ENCODE measurements at regions not wholly inside any gene's neighbourhood (a gene's known extent, or its start where the extent isn't known, plus 50 kb on each side); places are given as distances from the start of the nearest gene placed in this dataset.

DNA sequence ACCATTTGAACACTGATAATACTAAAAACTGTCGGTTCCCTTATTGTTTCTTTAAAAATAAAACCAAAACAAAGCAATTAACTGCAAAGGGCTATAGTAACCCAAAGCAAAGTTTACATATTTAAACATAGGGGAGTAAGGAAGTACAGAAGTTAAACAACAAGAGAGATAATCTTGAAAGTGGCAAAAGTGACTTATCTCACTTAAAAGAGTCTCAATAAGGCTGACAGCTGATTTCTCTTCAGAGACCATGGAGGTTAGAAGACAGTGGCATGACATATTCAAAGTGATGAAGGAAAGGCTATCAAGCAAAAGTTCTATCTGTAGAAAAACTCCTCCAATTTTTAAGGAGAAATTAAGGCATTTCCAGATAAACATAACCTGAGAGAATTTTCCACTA, 233.5 kb upstream of the HDAC9 start:
- DNase-seq: no peak

DNA sequence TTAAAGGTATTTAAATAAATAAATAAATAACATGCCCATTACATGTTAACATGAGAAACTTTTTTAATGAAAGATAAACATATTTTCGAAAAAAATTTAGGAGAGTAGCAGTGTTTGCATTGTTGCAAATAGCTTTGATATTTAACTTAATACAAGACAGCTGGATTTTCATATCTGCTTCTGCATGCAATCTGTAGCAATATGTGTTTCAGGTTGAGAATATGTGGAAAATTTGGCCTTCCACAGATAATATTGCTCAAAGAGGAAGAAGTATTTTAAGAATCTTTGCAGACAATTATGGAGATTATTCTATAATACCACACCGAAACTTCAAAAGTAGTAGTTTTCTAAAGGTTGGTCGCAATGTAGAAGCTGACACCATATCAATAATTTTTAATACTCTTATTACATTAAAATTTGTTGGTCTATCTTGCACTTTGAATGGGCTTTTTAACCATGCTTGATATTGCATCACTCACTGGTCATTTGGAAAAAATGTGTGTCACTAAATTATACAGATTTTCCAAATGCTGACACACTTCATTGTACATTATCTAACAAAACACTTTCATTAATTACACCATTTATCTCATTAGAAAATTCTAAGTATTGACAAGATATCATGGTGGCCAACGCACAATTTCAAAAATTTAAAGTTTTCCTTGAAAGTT, 229.8 kb upstream of the HDAC9 start:
- DNase-seq: no peak

GRCh38 chr7:18268571-18268970, 227.0 kb upstream of the HDAC9 start:
- DNase-seq: no peak

- no peak for DNase-seq
Measured at GRCh38 chr7:18276380-18276779, 219.2 kb upstream of the HDAC9 start.

DNA sequence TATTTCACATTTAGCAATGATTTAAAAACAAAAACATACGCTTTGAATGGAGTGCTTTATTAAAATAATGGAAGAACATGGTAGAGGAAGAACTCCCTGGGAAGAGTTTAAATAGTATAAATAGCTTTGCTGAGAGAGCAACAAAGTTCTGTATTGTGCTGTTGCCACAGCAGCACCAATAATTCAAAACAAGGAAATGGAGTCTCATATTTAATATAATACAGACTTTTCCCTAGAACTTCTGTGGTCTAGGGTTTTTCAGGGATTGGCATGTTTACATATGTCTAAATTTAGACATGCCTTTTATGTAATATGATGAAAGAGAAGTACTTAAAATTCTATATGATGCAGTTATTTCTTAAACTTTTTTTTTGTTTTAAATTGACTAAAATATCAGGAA, 217.2 kb upstream of the HDAC9 start:
- DNase-seq: no peak

GRCh38 chr7:18283045-18283444, 212.5 kb upstream of the HDAC9 start:
- DNase-seq: no peak

- no peak for DNase-seq
Measured at GRCh38 chr7:18287482-18287881, 208.1 kb upstream of the HDAC9 start.

DNA sequence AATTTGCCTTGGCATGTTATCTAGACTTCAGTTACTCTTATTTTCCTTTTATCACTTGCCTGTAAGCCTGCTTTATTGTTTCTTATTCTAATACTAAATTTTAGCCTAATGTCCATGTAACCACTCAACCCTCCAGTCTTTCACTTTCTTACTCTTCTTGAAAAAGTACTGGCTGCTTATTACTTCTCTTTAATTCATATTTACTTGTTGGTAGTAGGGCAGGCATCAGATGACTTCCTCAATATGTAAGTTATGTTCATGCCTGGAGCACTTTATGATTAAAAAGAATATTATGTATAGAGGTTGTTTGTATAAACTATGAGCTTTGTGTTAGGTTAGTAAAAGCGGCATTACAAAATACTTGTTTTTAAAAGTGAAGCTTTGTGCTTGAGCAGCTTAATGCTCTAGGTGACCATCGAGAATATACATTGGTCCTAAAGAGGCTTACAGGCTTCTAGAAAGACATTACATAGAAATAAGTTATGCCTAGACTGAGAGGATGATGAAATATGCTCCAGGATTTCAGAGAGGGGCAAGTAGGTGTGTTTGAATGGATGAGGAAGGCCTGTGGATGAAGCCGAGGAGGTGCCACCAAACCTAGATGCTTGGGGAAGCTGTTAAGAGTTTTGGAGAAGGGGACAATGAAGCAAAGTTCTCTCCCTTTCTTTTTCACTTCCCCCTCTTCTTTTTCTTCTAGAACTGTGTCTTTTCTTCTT, 207.1 kb upstream of the HDAC9 start:
- DNase-seq: no peak

DNA sequence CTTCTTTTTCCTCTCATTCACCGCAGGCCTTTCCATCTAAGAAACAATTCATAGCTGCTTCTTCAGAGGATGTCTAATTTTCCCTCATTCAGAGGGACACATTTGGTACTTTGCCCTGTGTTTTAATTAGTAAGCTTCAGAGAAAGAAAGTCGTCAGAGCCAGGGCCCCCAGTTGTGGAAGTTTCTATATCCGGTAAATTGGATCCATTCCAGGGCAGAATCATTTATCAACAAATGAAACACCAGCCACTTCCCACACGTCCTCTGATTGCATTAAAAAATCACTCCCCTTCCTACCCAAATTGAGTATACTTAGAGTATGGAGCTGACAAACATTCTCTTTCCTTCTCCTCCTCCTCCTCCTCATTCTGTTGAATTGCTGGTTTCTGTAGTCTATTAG, 205.8 kb upstream of the HDAC9 start:
- DNase-seq: no peak

DNA sequence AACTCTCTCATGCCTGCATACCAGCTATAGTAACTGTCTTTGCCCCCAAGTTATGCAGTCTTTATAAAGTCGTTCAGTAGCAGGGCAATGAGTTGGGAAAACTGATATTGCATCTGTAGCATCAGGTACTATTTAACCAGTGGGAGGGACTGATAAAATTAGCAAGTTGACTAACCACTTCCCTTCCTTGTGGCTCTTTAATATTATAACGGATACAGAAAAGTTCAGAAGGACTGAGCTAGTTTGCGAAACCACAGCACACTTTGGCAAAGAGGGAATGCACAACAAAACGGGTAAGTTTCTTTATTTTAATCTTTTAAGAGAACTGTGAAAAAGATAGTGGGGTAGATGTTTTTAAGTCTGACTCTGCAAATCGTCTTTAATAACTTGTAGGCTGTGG, 205.3 kb upstream of the HDAC9 start:
- DNase-seq: no peak

DNA sequence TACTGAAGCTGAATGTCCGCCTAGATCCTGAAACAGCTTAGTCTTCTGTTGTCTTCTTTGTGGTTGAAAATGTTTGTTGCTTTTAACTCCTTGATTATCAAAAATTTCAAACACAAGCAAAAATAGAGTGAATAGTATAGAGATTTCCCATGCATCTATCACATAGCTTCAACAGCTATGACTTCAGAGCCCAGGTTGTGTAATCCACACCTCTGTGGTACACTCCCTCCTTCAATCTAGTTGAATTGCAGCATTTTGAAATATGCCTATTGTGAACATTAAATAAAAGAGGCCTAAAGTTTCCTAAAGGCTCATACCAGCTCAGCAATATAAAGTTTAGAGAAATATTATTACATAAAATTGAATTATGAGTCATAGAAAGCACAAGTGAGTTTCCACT, 204.7 kb upstream of the HDAC9 start:
- DNase-seq: no peak

DNA sequence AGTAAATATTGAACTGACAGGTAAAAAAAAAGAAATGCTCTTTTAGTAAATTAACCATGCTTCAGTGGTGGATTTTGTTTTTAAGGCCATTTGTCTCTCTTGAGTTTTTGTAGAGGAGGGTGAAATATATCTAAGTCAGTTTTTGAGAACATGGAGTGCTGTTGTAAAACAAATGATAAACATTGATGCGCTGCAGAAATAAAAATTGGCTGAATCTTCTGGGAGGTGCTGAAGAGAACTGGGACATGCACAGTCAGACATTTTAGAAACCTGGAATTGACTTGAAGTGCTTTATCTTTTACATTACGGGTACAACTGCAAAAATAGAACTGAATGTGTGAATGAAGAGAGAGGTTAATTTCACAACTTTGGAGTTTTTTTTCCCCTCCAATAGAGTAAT, 203.0 kb upstream of the HDAC9 start:
- DNase-seq: no peak

- no peak for DNase-seq
Measured at GRCh38 chr7:18293759-18294158, 201.8 kb upstream of the HDAC9 start.

- no peak for DNase-seq
Measured at GRCh38 chr7:18294411-18294810, 201.1 kb upstream of the HDAC9 start.

- DNase-seq: no peak
Measured at GRCh38 chr7:18295781-18296423, 199.6 kb upstream of the HDAC9 start.

DNA sequence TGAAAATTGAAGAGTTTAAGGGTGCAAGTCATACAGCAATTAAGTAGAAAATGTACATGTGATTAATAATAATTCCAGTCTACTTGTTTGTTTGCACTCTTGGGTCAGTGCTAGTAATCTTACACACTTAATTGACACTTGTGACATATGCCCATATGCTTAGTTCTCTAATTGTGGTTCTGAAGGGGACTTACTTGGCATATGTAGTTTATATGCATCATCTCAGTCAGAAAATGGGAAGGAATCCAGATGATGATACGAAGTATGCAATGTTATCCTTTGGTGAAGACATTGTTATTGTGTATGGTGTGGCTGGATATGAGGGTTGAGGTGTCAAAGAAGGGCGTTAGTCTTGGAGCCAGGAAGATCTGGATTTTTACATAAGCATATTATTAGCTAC, 193.5 kb upstream of the HDAC9 start:
- DNase-seq: no peak

- no peak for DNase-seq
Measured at GRCh38 chr7:18305866-18306265, 189.7 kb upstream of the HDAC9 start.

GRCh38 chr7:18306696-18307095, 188.9 kb upstream of the HDAC9 start:
- DNase-seq: no peak

DNA sequence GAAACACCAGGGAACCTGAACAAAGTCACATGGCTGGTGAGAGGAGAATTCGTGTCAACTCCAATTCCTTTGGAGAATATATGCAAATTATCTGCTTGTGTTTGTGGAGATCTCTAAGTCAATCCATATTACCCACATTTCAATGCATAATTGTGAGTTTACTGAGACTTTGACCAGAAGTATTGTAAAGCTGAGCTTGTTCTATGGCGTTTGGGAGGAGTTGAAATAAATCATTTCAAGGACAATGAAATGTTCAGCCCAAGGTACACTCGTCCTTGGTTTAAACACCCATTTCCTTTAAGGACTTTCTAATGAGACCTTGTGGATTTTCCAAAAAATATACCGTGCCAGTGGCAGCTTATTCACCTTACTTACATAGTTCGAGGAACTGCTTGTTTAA, 186.6 kb upstream of the HDAC9 start:
- no peak for DNase-seq

DNA sequence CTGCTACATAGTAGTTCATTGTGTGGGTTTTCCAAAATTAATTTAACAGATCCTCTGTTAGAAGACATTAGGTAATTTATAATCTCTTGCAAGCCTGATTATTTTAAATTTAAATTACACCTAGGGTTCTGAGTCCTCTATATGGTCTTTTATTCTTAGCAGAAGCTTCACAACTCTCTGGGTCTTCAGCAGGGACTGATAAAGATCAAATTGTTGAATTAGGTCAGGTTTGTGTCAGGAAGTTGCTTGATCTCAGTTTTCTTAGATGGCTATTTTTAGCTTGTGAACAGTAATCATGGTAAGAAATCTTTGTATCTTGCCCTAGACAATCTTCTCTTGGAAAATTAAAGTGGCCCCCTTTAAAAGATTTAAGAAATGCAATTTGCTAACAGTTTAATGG, 183.1 kb upstream of the HDAC9 start:
- DNase-seq: no peak

DNA sequence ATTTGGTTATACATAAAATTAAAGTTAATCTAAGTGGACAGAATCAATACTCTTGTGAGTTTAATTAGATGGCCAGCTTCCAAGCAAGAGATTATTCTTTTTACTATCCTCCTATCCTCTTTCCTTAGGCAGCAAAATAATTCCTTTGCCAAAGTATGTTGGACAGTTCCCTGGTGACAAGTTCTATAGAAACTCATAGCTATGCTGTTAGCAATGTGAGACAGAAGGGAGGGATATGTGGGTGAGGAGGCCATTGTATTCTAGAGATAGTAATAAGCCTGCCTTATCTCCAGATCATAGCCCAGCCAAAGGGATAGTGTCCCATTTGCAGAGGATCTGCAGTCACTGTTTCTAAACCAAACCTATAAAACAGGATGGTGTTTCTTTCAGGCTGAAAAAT, 181.6 kb upstream of the HDAC9 start:
- no peak for DNase-seq

DNA sequence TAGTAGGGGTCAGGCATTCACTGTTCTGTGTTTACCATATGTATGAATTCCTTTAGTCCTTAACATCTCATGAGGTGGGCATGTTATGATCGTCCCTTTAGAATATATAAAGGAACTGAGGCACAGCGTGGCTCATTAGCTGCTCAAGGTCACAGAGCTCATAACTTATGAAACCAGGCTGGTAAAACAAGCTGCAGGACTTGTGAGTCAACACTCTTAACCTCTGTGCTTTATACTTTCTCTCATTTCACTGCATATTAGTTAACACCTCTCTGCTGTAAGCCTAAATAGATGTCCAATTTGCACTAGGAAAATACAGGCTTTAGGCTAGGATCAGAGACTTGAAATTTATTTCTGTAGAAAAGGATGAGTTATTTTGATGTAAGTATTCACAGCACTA, 180.3 kb upstream of the HDAC9 start:
- no peak for DNase-seq

- no peak for DNase-seq
Measured at GRCh38 chr7:18317941-18318340, 177.6 kb upstream of the HDAC9 start.

GRCh38 chr7:18320422-18320821, 175.1 kb upstream of the HDAC9 start:
- no peak for DNase-seq
